ENCODE measurements at regions not wholly inside any gene's neighbourhood (a gene's known extent, or its start where the extent isn't known, plus 50 kb on each side); places are given as distances from the start of the nearest gene placed in this dataset.

GRCh38 chr16:51473091-51473490 lies 322.0 kb upstream of the SALL1 start:
- TF ChIP-seq RAD21 (IDR thresholded peaks at IDR 0.05; ENCODE audit: low read depth) = no peak
- TF ChIP-seq YY1 (IDR thresholded peaks at IDR 0.05; ENCODE audit: low read depth) = no peak

GRCh38 chr16:51470492-51470891 lies 319.4 kb upstream of the SALL1 start:
- TF ChIP-seq RAD21 (IDR thresholded peaks at IDR 0.05; ENCODE audit: low read depth) (no peak), TCF12 (IDR thresholded peaks at IDR 0.05; ENCODE audit: low read depth) (no peak), CREB1 (IDR thresholded peaks at IDR 0.05; ENCODE audit: low read depth) (no peak), FOXM1 (IDR thresholded peaks at IDR 0.05; ENCODE audit: borderline replicate concordance, low read depth) (no peak), TAF1 (IDR thresholded peaks at IDR 0.05; ENCODE audit: low read depth) (no peak), EGR1 (IDR thresholded peaks at IDR 0.05) (no peak), TEAD4 (IDR thresholded peaks at IDR 0.05) (no peak), NFIC (IDR thresholded peaks at IDR 0.05) (no peak), CEBPB (IDR thresholded peaks at IDR 0.05) (no peak), YY1 (IDR thresholded peaks at IDR 0.05; ENCODE audit: low read depth) (no peak), EP300 (IDR thresholded peaks at IDR 0.05; ENCODE audit: borderline replicate concordance) (no peak), REST (IDR thresholded peaks at IDR 0.05; ENCODE audit: low read depth) (no peak), USF1 (IDR thresholded peaks at IDR 0.05) (no peak), MAX (IDR thresholded peaks at IDR 0.05) (no peak), ZBTB7A (IDR thresholded peaks at IDR 0.05; ENCODE audit: low read depth) (no peak)

GRCh38 chr16:51464996-51465395 lies 313.9 kb upstream of the SALL1 start:
- no peak for TF ChIP-seq USF1 (IDR thresholded peaks at IDR 0.05)

- TF ChIP-seq CREB1 (IDR thresholded peaks at IDR 0.05; ENCODE audit: low read depth) (no peak), REST (IDR thresholded peaks at IDR 0.05; ENCODE audit: low read depth) (no peak), MAX (IDR thresholded peaks at IDR 0.05) (no peak), TCF12 (IDR thresholded peaks at IDR 0.05; ENCODE audit: low read depth) (no peak), USF1 (IDR thresholded peaks at IDR 0.05) (no peak), RAD21 (IDR thresholded peaks at IDR 0.05; ENCODE audit: low read depth) (no peak), EGR1 (IDR thresholded peaks at IDR 0.05) (no peak), TEAD4 (IDR thresholded peaks at IDR 0.05) (no peak), CEBPB (IDR thresholded peaks at IDR 0.05) (no peak), NFIC (IDR thresholded peaks at IDR 0.05) (no peak), ZBTB7A (IDR thresholded peaks at IDR 0.05; ENCODE audit: low read depth) (no peak), TAF1 (IDR thresholded peaks at IDR 0.05; ENCODE audit: low read depth) (no peak)
Observed at GRCh38 chr16:51461255-51461654, 310.2 kb upstream of the SALL1 start.

GRCh38 chr16:51458356-51459140 lies 307.5 kb upstream of the SALL1 start:
- TF ChIP-seq CREB1 (IDR thresholded peaks at IDR 0.05; ENCODE audit: low read depth) (no peak), REST (IDR thresholded peaks at IDR 0.05; ENCODE audit: low read depth) (no peak), TAF1 (IDR thresholded peaks at IDR 0.05; ENCODE audit: low read depth) (no peak), YY1 (IDR thresholded peaks at IDR 0.05; ENCODE audit: low read depth) (no peak), TEAD4 (IDR thresholded peaks at IDR 0.05) (no peak), USF1 (IDR thresholded peaks at IDR 0.05) (no peak), FOXM1 (IDR thresholded peaks at IDR 0.05; ENCODE audit: borderline replicate concordance, low read depth) (no peak), EP300 (IDR thresholded peaks at IDR 0.05; ENCODE audit: borderline replicate concordance) (no peak), ZBTB7A (IDR thresholded peaks at IDR 0.05; ENCODE audit: low read depth) (no peak), EGR1 (IDR thresholded peaks at IDR 0.05) (no peak), RAD21 (IDR thresholded peaks at IDR 0.05; ENCODE audit: low read depth) (no peak), TCF12 (IDR thresholded peaks at IDR 0.05; ENCODE audit: low read depth) (no peak), CEBPB (IDR thresholded peaks at IDR 0.05) (no peak), MAX (IDR thresholded peaks at IDR 0.05) (no peak), NFIC (IDR thresholded peaks at IDR 0.05) (no peak)
